Nephron progenitor cell (in vitro differentiated cells): ENCODE measurements at regions not wholly inside any gene's neighbourhood (a gene's known extent, or its start where the extent isn't known, plus 50 kb on each side); places are given as distances from the start of the nearest gene placed in this dataset.
"Not testable (repeated sequence)": the region's sequence is repeated elsewhere in the genome, so short reads cannot be mapped to it uniquely, and the experiment has no call there.

Experiments
- DNase-seq: peaks from one replicate; pipeline ENCODE4 v3.0.0; 2021
- H3K27ac Mint-ChIP-seq: 2 replicates; pipeline ENCODE4 v1.8.0; 2021; ENCODE audit warnings: mild to moderate bottlenecking, moderate library complexity, mixed read lengths
- H3K27me3 Mint-ChIP-seq: 2 replicates; pipeline ENCODE4 v1.8.0; 2021; ENCODE audit warnings: mild to moderate bottlenecking, low read depth, mixed read lengths; ENCODE audit not compliant: poor library complexity
- H3K36me3 Mint-ChIP-seq: 2 replicates; pipeline ENCODE4 v1.8.0; 2021; ENCODE audit warnings: low read depth, mixed read lengths
- H3K4me1 Mint-ChIP-seq: 2 replicates; pipeline ENCODE4 v1.8.0; 2021; ENCODE audit warnings: mixed read lengths
- H3K4me3 Mint-ChIP-seq: 2 replicates; pipeline ENCODE4 v1.8.0; 2021; ENCODE audit warnings: mild to moderate bottlenecking, moderate library complexity, mixed read lengths
- H3K9me3 Mint-ChIP-seq: 2 replicates; pipeline ENCODE4 v1.8.0; 2021; ENCODE audit warnings: mild to moderate bottlenecking, moderate library complexity, mixed read lengths
- CTCF ChIP-seq: fragments of 200-600 bp; sonication (generic); IDR thresholded peaks from 2 replicates; pipeline ENCODE4 v1.5.0; 2021; ENCODE audit warnings: antibody characterized with exemption

DNA sequence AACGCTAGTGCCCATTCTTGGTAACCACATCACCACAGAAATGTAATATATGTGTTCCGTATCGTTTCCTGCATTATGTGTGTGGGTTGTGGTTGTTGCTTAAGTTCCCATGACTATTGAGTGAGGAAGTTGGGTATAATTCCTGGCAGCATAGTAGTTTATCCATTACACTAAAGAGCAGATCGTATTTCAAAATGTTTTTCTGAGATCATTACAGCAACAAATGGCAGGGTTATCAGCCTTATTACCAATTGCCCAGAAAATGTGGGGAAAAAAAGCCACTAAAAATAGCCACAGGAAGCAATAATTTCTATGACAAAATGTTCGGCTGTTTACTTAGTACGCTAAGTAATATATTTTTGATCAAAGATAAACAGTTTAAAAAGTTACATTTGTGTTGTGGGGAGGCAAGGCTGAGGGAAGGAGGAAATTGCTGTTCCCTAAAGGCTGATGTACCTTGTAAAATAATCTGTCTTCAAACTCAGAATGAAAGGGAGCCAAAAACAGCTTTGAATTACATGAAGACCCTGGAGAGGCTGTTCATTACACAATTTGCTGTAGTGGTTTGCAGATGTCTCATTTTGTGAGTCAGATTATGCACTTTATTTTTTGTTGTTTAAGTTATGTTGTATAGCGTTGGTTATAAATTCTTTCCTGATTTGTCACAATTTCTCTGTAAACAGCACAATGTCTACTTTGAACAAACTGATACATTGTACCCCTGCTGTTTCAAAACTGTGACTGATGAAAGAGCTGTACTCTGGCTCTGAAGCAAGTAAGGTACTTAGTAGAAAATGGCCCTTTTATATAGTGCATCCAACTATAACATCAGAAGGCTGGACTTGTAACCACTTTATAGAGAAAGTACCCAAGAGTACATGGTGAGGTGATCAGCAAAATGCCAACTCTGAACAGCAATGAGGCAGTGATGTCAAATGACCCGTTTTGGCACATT is 1028.5 kb downstream of the NR2F1-AS1 start:
- no peak overlapping the region for H3K4me3 Mint-ChIP-seq
- H3K36me3 Mint-ChIP-seq: no peaks in the 10 kb centered on the region
- H3K4me1 Mint-ChIP-seq: peaks cover 23% of the 10 kb centered on the region
- DNase-seq: no peak
- H3K27me3 Mint-ChIP-seq: no peaks in the 10 kb centered on the region
- no peaks in the 10 kb centered on the region for H3K9me3 Mint-ChIP-seq
- no peak for TF ChIP-seq CTCF
- peak overlapping the region; percentile 91 for H3K27ac Mint-ChIP-seq

DNA sequence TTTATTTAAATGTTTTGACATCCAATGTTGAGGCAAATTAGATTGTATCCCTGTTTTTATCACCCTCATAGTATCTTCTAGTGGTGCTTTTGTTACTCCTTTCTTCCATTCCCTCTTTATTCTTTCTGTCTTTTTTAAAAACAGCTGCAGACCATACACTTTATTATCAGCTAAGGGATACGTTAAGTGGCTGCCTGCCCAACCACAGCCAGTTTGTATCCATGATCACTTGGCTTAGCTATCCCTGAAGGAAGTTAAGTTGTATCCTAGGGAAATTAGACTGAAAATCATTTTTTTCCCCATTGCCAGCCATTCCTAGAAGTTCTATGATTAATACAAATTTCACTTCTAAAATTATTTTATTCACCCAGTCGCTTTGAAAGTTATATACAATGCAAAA is 1032.7 kb downstream of the NR2F1-AS1 start:
- H3K27me3 Mint-ChIP-seq: no peaks in the 10 kb centered on the region

GRCh38 chr5:92544596-92544995 is 1036.4 kb downstream of the NR2F1-AS1 start:
- H3K4me1 Mint-ChIP-seq: no peaks in the 10 kb centered on the region
- H3K27me3 Mint-ChIP-seq: no peaks in the 10 kb centered on the region
- H3K36me3 Mint-ChIP-seq: no peaks in the 10 kb centered on the region
- H3K9me3 Mint-ChIP-seq: no peaks in the 10 kb centered on the region
- no peak overlapping the region for H3K4me3 Mint-ChIP-seq
- no peak for TF ChIP-seq CTCF
- H3K27ac Mint-ChIP-seq: no peak overlapping the region
- no peak for DNase-seq

More for the DNA sequence above, 1032.7 kb downstream of the NR2F1-AS1 start:
- no peaks in the 10 kb centered on the region for H3K9me3 Mint-ChIP-seq
- H3K4me1 Mint-ChIP-seq: peaks cover 14% of the 10 kb centered on the region
- TF ChIP-seq CTCF: no peak
- no peak overlapping the region for H3K27ac Mint-ChIP-seq
- no peak overlapping the region for H3K4me3 Mint-ChIP-seq
- no peaks in the 10 kb centered on the region for H3K36me3 Mint-ChIP-seq
- no peak for DNase-seq

DNA sequence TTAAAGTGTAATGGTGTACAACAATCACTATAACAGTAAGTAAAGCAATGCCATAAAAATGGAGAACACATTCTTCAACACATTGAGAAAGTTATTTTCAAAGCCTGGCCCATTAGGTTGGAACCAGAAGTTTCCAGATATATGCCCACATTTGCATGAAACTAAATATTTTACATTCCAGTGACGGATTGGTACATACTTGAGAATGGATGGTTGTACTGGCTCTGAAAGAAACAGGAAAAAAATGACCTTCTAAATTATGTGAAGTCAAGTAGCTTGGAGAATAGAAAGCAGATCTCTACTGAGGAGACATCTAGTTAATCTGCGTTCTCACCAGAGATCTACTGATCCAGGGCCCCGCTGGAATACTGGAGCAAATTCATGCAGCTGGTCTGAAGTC is 1037.0 kb downstream of the NR2F1-AS1 start:
- Mint-ChIP-seq H3K27me3 (no peaks in the 10 kb centered on the region), H3K4me1 (no peaks in the 10 kb centered on the region), H3K27ac (peak overlapping the region; percentile 42), H3K9me3 (no peaks in the 10 kb centered on the region), H3K36me3 (no peaks in the 10 kb centered on the region), H3K4me3 (no peak overlapping the region)
- no peak for TF ChIP-seq CTCF
- DNase-seq: no peak

DNA sequence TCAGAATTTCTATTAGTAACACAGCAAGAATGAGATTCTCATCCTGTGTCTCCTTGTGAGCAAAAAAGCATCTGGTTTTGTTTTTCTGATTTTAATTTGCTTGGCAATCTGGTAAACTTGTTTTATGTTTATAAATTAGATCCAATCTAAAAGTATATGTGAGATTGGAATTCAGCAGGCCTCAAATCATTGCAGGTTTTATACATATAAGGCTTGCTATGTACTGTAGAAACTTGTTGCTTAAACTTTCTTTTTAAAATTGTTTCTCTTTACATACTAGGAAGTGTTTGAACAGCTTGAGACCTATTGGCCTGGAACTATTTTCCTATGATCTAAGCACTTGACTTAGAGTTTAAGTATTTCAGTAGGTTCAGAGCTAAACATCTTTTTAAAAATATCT is 1037.8 kb downstream of the NR2F1-AS1 start:
- H3K4me1 Mint-ChIP-seq: no peaks in the 10 kb centered on the region
- no peak for DNase-seq
- no peak overlapping the region for H3K4me3 Mint-ChIP-seq
- no peak overlapping the region for H3K27ac Mint-ChIP-seq
- H3K9me3 Mint-ChIP-seq: no peaks in the 10 kb centered on the region
- no peak for TF ChIP-seq CTCF
- no peaks in the 10 kb centered on the region for H3K36me3 Mint-ChIP-seq
- H3K27me3 Mint-ChIP-seq: no peaks in the 10 kb centered on the region

GRCh38 chr5:92542017-92542416 is 1039.0 kb downstream of the NR2F1-AS1 start:
- not testable (repeated sequence) for H3K27me3 Mint-ChIP-seq, H3K9me3 Mint-ChIP-seq, H3K36me3 Mint-ChIP-seq, DNase-seq, H3K4me1 Mint-ChIP-seq, H3K27ac Mint-ChIP-seq, H3K4me3 Mint-ChIP-seq
